ENCODE measurements at regions not wholly inside any gene's neighbourhood (a gene's known extent, or its start where the extent isn't known, plus 50 kb on each side); places are given as distances from the start of the nearest gene placed in this dataset.
A peak's percentile ranks its signal among the peaks of the same experiment; 100 is the strongest.

DNA sequence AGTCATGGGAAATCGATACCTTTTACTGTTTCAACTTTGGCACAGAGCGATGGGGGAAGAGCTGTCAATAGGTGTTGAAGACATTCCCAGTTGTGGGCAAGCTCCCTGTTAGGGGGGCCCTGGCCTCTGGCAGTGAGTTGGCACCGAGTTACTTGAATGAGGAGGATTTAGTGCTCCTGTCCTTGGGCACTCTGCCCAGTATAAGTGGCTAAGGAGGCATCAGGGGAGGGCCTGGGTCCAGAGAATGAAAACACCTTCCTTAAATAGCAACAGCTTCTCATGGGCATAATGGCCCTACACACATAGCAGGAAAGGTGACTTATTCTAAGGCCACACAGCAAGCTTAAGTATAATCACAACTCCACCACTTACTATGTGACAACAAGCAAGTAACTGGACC lies 664.4 kb downstream of the PTPRU start:
- no peak overlapping the region for H3K4me3 ChIP-seq (ENCODE audit: low read length)
- DNase-seq: peak; percentile 75
- WGBS (ENCODE audit: insufficient coverage): no CpG with 5 or more reads among the region's 3 CpGs
- peaks cover 17% of the 10 kb centered on the region for H3K4me1 ChIP-seq (ENCODE audit: control insufficient read depth, insufficient read depth, low read length)
- H3K27ac ChIP-seq (ENCODE audit: low read length): peak overlapping the region; percentile 64
- peaks cover 3% of the 10 kb centered on the region for H3K27me3 ChIP-seq (ENCODE audit: control insufficient read depth, insufficient read depth, low read length)
- no peaks in the 10 kb centered on the region for H3K36me3 ChIP-seq (ENCODE audit: control insufficient read depth, insufficient read depth, low read length)
- H3K9me3 ChIP-seq (replicated peaks; ENCODE audit: control insufficient read depth, low read depth, low read length): no peaks in the 10 kb centered on the region

GRCh38 chr1:29900104-29900679 lies 663.9 kb downstream of the PTPRU start:
- Histone ChIP-seq H3K36me3 (ENCODE audit: control insufficient read depth, insufficient read depth, low read length) (no peaks in the 10 kb centered on the region), H3K27me3 (ENCODE audit: control insufficient read depth, insufficient read depth, low read length) (peaks cover 6% of the 10 kb centered on the region), H3K4me3 (ENCODE audit: low read length) (no peak overlapping the region), H3K27ac (ENCODE audit: low read length) (peak overlapping the region; percentile 31), H3K9me3 (replicated peaks; ENCODE audit: control insufficient read depth, low read depth, low read length) (no peaks in the 10 kb centered on the region), H3K4me1 (ENCODE audit: control insufficient read depth, insufficient read depth, low read length) (peaks cover 17% of the 10 kb centered on the region)
- WGBS (ENCODE audit: insufficient coverage): 53% methylated on average over 19 of the region's 20 CpGs
- DNase-seq: peak; percentile 21

GRCh38 chr1:29896791-29897714 lies 660.7 kb downstream of the PTPRU start:
- H3K9me3 ChIP-seq (replicated peaks; ENCODE audit: control insufficient read depth, low read depth, low read length): no peaks in the 10 kb centered on the region
- no peak overlapping the region for H3K27ac ChIP-seq (ENCODE audit: low read length)
- H3K36me3 ChIP-seq (ENCODE audit: control insufficient read depth, insufficient read depth, low read length): no peaks in the 10 kb centered on the region
- 51% methylated on average over 7 of the region's 12 CpGs for WGBS (ENCODE audit: insufficient coverage)
- peak; percentile 3 for DNase-seq
- H3K4me1 ChIP-seq (ENCODE audit: control insufficient read depth, insufficient read depth, low read length): peaks cover 12% of the 10 kb centered on the region
- peaks cover 14% of the 10 kb centered on the region for H3K27me3 ChIP-seq (ENCODE audit: control insufficient read depth, insufficient read depth, low read length)
- H3K4me3 ChIP-seq (ENCODE audit: low read length): no peak overlapping the region

- Histone ChIP-seq H3K36me3 (ENCODE audit: control insufficient read depth, insufficient read depth, low read length) (no peaks in the 10 kb centered on the region), H3K4me3 (ENCODE audit: low read length) (no peak overlapping the region), H3K27ac (ENCODE audit: low read length) (no peak overlapping the region), H3K27me3 (ENCODE audit: control insufficient read depth, insufficient read depth, low read length) (peaks cover 14% of the 10 kb centered on the region), H3K9me3 (replicated peaks; ENCODE audit: control insufficient read depth, low read depth, low read length) (no peaks in the 10 kb centered on the region), H3K4me1 (ENCODE audit: control insufficient read depth, insufficient read depth, low read length) (peaks cover 4% of the 10 kb centered on the region)
- WGBS (ENCODE audit: insufficient coverage): 79% methylated on average over 2 of the region's 3 CpGs
- no peak for DNase-seq
Observed at GRCh38 chr1:29896300-29896699, 660.0 kb downstream of the PTPRU start.

DNA sequence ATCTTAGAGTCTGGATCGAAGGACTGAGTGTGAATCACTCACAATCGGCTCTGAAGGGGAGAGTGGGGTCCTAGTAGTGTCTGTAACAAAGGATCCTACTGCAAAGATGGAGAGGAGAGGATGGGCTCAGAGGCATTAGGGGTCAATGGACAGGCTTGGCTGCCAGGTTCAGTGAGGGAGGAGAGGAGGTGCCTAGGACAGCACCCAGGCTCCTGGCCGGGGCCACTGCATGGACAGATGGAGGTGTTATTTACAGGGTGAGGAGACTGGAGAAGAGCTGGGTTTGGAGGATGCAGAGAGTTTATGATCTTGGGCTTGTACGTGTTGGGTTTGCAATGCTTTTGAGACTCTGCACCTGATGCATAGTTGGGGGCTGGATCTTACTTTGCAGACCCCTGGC lies 658.9 kb downstream of the PTPRU start:
- Histone ChIP-seq H3K4me1 (ENCODE audit: control insufficient read depth, insufficient read depth, low read length) (peaks cover 3% of the 10 kb centered on the region), H3K27ac (ENCODE audit: low read length) (no peak overlapping the region), H3K4me3 (ENCODE audit: low read length) (no peak overlapping the region), H3K27me3 (ENCODE audit: control insufficient read depth, insufficient read depth, low read length) (peaks cover 14% of the 10 kb centered on the region), H3K9me3 (replicated peaks; ENCODE audit: control insufficient read depth, low read depth, low read length) (no peaks in the 10 kb centered on the region), H3K36me3 (ENCODE audit: control insufficient read depth, insufficient read depth, low read length) (no peaks in the 10 kb centered on the region)
- no peak for DNase-seq
- WGBS (ENCODE audit: insufficient coverage): 63% methylated on average over 4 of the region's 4 CpGs

GRCh38 chr1:29894311-29894710 lies 658.0 kb downstream of the PTPRU start:
- H3K4me1 ChIP-seq (ENCODE audit: control insufficient read depth, insufficient read depth, low read length): no peaks in the 10 kb centered on the region
- H3K4me3 ChIP-seq (ENCODE audit: low read length): no peak overlapping the region
- no peaks in the 10 kb centered on the region for H3K36me3 ChIP-seq (ENCODE audit: control insufficient read depth, insufficient read depth, low read length)
- H3K9me3 ChIP-seq (replicated peaks; ENCODE audit: control insufficient read depth, low read depth, low read length): no peaks in the 10 kb centered on the region
- WGBS (ENCODE audit: insufficient coverage): no CpG with 5 or more reads among the region's 5 CpGs
- no peak overlapping the region for H3K27ac ChIP-seq (ENCODE audit: low read length)
- H3K27me3 ChIP-seq (ENCODE audit: control insufficient read depth, insufficient read depth, low read length): peaks cover 14% of the 10 kb centered on the region
- no peak for DNase-seq

DNA sequence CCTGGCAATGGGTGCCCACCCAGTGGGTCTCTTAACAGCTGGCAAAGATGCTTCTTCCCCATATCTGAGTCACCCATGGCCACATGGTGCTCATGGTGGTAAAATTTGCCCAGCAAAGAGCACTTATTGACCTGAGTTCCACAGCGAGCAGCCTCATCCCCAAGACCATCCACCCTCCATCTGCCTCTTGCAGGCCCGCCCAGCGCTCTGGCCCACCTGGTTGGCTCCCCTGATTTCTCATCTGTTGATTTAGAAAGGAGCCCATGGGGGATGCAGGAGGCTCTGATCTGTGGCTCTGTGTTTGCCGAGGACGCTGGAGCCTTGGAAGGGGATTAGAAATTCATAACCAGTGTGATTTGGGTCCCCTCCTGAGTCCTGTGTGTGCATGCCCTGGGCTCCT lies 657.5 kb downstream of the PTPRU start:
- DNase-seq: no peak
- WGBS (ENCODE audit: insufficient coverage): 73% methylated on average over 3 of the region's 5 CpGs
- H3K4me3 ChIP-seq (ENCODE audit: low read length): no peak overlapping the region
- no peaks in the 10 kb centered on the region for H3K4me1 ChIP-seq (ENCODE audit: control insufficient read depth, insufficient read depth, low read length)
- H3K36me3 ChIP-seq (ENCODE audit: control insufficient read depth, insufficient read depth, low read length): no peaks in the 10 kb centered on the region
- H3K27me3 ChIP-seq (ENCODE audit: control insufficient read depth, insufficient read depth, low read length): peaks cover 14% of the 10 kb centered on the region
- H3K9me3 ChIP-seq (replicated peaks; ENCODE audit: control insufficient read depth, low read depth, low read length): no peaks in the 10 kb centered on the region
- H3K27ac ChIP-seq (ENCODE audit: low read length): no peak overlapping the region

DNA sequence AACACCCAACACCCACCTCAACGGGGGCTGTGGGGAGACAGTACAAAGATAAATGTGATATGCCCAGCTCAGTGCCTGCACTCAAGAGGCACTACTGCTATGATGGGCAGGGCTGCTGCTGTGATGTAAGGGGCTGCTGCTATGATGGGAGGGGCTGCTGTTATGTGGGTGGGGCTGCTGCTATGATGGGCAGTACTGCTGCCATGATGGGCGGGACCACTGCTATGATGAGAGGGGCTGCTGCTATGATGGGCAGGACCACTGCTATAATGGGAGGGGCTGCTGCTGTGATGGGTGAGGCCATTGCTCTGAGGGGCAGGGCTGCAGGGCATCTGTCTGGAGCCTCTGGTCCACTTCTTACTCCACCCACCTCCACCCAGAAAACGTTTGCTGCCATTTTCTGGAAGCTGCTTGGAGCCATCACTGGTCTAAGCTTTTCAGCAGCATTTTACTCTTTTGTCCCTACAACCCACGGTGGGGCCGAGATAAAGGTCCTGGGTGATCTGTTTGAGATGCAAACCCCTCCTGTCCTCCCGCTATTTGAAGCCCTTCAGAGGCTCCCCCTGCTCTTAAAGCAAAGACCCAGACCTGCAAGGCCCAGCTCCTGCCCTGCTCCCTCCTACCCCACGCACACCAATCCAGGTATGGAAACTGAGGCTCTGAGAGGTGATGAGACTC lies 656.9 kb downstream of the PTPRU start:
- no peak for DNase-seq
- no peaks in the 10 kb centered on the region for H3K4me1 ChIP-seq (ENCODE audit: control insufficient read depth, insufficient read depth, low read length)
- no peaks in the 10 kb centered on the region for H3K9me3 ChIP-seq (replicated peaks; ENCODE audit: control insufficient read depth, low read depth, low read length)
- 47% methylated on average over 2 of the region's 7 CpGs for WGBS (ENCODE audit: insufficient coverage)
- H3K27me3 ChIP-seq (ENCODE audit: control insufficient read depth, insufficient read depth, low read length): peaks cover 14% of the 10 kb centered on the region
- no peak overlapping the region for H3K4me3 ChIP-seq (ENCODE audit: low read length)
- H3K36me3 ChIP-seq (ENCODE audit: control insufficient read depth, insufficient read depth, low read length): no peaks in the 10 kb centered on the region
- no peak overlapping the region for H3K27ac ChIP-seq (ENCODE audit: low read length)

GRCh38 chr1:29892247-29892646 lies 655.9 kb downstream of the PTPRU start:
- Histone ChIP-seq H3K27ac (ENCODE audit: low read length) (no peak overlapping the region), H3K9me3 (replicated peaks; ENCODE audit: control insufficient read depth, low read depth, low read length) (no peaks in the 10 kb centered on the region), H3K36me3 (ENCODE audit: control insufficient read depth, insufficient read depth, low read length) (no peaks in the 10 kb centered on the region), H3K4me1 (ENCODE audit: control insufficient read depth, insufficient read depth, low read length) (no peaks in the 10 kb centered on the region), H3K27me3 (ENCODE audit: control insufficient read depth, insufficient read depth, low read length) (peaks cover 14% of the 10 kb centered on the region), H3K4me3 (ENCODE audit: low read length) (no peak overlapping the region)
- no peak for DNase-seq
- WGBS (ENCODE audit: insufficient coverage): no CpG with 5 or more reads among the region's 1 CpG
